ENCODE measurements at regions not wholly inside any gene's neighbourhood (a gene's known extent, or its start where the extent isn't known, plus 50 kb on each side); places are given as distances from the start of the nearest gene placed in this dataset.

GRCh38 chr3:13689373-13690260 is 140.7 kb downstream of the FBLN2 start:
- DNase-seq (ENCODE audit: low read depth in 1 of 2, low spot score in 1 of 2): no peak
- H3K4me1 ChIP-seq (ENCODE audit: low read depth): no peaks in the 10 kb centered on the region
- no peak overlapping the region for H3K4me3 ChIP-seq
- H3K36me3 ChIP-seq: no peaks in the 10 kb centered on the region
- peaks cover 6% of the 10 kb centered on the region for H3K27me3 ChIP-seq
- no peak overlapping the region for H3K27ac ChIP-seq
- no peaks in the 10 kb centered on the region for H3K9me3 ChIP-seq (ENCODE audit: low read depth)
- no peak for TF ChIP-seq CTCF (IDR thresholded peaks at IDR 0.05; ENCODE audit: low read depth, low read length)

GRCh38 chr3:13688824-13689223 is 139.9 kb downstream of the FBLN2 start:
- TF ChIP-seq CTCF (IDR thresholded peaks at IDR 0.05; ENCODE audit: low read depth, low read length): no peak
- no peak for DNase-seq (ENCODE audit: low read depth in 1 of 2, low spot score in 1 of 2)
- H3K4me1 ChIP-seq (ENCODE audit: low read depth): no peaks in the 10 kb centered on the region
- H3K9me3 ChIP-seq (ENCODE audit: low read depth): no peaks in the 10 kb centered on the region
- no peaks in the 10 kb centered on the region for H3K36me3 ChIP-seq
- H3K27ac ChIP-seq: no peak overlapping the region
- H3K27me3 ChIP-seq: peaks cover 6% of the 10 kb centered on the region
- no peak overlapping the region for H3K4me3 ChIP-seq

GRCh38 chr3:13688034-13688433 is 139.1 kb downstream of the FBLN2 start:
- no peak for TF ChIP-seq CTCF (IDR thresholded peaks at IDR 0.05; ENCODE audit: low read depth, low read length)
- no peak for DNase-seq (ENCODE audit: low read depth in 1 of 2, low spot score in 1 of 2)
- H3K27ac ChIP-seq: no peak overlapping the region
- H3K9me3 ChIP-seq (ENCODE audit: low read depth): no peaks in the 10 kb centered on the region
- H3K4me1 ChIP-seq (ENCODE audit: low read depth): no peaks in the 10 kb centered on the region
- no peak overlapping the region for H3K4me3 ChIP-seq
- H3K36me3 ChIP-seq: no peaks in the 10 kb centered on the region
- H3K27me3 ChIP-seq: peaks cover 6% of the 10 kb centered on the region
